ENCODE measurements at regions not wholly inside any gene's neighbourhood (a gene's known extent, or its start where the extent isn't known, plus 50 kb on each side); places are given as distances from the start of the nearest gene placed in this dataset.

DNA sequence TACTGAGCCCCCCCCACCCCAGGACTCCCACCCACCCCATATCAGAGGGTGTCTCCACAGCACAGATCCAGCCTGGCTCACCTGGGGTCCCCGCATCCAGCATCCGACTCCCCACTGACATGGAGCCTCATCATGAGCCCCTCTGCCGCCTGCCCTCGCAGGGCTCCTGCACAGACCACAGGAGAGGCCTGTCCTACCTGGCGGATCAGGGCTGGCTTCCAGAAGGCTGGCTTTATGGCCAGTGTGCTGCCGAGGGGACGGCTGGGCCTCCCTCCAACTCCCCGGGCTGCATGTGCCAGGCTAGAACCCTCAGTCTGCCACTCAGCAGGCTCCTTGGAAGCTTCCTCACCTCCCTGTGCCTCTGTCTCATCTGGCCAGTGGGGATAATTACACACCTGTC is 119.0 kb downstream of the RFLNA start (continued):
- TF ChIP-seq NFE2L1 (CRISPR knock-in tag; IDR thresholded peaks at IDR 0.05) = no peak
- TF ChIP-seq ELF4 (CRISPR knock-in tag; IDR thresholded peaks at IDR 0.05; ENCODE audit: low read depth) = no peak
- no peak for TF ChIP-seq TCF7 (CRISPR knock-in tag; IDR thresholded peaks at IDR 0.05; ENCODE audit: low read depth)
- TF ChIP-seq, protein P1, sequence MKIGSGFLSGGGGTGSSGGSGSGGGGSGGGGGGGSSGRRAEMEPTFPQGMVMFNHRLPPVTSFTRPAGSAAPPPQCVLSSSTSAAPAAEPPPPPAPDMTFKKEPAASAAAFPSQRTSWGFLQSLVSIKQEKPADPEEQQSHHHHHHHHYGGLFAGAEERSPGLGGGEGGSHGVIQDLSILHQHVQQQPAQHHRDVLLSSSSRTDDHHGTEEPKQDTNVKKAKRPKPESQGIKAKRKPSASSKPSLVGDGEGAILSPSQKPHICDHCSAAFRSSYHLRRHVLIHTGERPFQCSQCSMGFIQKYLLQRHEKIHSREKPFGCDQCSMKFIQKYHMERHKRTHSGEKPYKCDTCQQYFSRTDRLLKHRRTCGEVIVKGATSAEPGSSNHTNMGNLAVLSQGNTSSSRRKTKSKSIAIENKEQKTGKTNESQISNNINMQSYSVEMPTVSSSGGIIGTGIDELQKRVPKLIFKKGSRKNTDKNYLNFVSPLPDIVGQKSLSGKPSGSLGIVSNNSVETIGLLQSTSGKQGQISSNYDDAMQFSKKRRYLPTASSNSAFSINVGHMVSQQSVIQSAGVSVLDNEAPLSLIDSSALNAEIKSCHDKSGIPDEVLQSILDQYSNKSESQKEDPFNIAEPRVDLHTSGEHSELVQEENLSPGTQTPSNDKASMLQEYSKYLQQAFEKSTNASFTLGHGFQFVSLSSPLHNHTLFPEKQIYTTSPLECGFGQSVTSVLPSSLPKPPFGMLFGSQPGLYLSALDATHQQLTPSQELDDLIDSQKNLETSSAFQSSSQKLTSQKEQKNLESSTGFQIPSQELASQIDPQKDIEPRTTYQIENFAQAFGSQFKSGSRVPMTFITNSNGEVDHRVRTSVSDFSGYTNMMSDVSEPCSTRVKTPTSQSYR (CRISPR knock-in tag; IDR thresholded peaks at IDR 0.05) = no peak
- TF ChIP-seq, protein P2, sequence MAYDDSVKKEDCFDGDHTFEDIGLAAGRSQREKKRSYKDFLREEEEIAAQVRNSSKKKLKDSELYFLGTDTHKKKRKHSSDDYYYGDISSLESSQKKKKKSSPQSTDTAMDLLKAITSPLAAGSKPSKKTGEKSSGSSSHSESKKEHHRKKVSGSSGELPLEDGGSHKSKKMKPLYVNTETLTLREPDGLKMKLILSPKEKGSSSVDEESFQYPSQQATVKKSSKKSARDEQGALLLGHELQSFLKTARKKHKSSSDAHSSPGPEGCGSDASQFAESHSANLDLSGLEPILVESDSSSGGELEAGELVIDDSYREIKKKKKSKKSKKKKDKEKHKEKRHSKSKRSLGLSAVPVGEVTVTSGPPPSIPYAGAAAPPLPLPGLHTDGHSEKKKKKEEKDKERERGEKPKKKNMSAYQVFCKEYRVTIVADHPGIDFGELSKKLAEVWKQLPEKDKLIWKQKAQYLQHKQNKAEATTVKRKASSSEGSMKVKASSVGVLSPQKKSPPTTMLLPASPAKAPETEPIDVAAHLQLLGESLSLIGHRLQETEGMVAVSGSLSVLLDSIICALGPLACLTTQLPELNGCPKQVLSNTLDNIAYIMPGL (CRISPR knock-in tag; IDR thresholded peaks at IDR 0.05) = no peak
- TF ChIP-seq, protein P3, sequence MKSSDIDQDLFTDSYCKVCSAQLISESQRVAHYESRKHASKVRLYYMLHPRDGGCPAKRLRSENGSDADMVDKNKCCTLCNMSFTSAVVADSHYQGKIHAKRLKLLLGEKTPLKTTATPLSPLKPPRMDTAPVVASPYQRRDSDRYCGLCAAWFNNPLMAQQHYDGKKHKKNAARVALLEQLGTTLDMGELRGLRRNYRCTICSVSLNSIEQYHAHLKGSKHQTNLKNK (CRISPR knock-in tag; IDR thresholded peaks at IDR 0.05) = no peak
- no peak for TF ChIP-seq SOX15 (CRISPR knock-in tag; IDR thresholded peaks at IDR 0.05)
- TF ChIP-seq, protein P4, sequence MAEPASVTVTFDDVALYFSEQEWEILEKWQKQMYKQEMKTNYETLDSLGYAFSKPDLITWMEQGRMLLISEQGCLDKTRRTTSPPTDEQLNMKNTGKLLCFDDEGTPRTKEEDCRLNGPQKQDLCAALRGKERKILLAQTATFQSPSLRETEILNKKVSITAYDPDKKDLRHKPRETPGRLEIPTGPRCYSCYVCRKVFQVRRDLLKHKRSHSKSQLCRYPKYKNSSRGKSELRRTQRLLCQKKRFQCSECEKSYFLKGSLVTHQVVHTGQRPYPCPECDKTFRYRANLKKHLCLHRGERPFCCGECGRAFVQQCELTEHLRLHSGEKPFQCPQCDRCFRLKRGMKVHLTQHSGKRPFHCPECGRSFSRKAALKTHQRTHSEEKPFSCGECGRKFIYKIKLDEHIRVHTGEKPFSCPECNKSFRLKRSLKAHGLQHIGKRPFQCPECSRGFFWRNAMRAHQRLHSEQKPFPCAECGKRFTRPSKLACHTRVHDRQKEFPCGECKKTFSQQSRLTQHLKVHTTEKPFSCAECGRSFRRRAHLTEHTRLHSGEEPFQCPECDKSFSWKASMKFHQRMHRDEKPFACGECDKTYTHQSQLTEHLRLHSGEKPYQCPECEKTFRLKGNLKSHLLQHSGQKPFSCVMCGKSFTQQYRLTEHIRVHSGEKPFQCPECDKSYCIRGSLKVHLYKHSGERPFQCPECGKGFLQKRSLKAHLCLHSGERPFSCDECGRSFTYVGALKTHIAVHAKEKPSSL (CRISPR knock-in tag; conservative IDR thresholded peaks at IDR 0.05) = no peak
- TF ChIP-seq, protein P5, sequence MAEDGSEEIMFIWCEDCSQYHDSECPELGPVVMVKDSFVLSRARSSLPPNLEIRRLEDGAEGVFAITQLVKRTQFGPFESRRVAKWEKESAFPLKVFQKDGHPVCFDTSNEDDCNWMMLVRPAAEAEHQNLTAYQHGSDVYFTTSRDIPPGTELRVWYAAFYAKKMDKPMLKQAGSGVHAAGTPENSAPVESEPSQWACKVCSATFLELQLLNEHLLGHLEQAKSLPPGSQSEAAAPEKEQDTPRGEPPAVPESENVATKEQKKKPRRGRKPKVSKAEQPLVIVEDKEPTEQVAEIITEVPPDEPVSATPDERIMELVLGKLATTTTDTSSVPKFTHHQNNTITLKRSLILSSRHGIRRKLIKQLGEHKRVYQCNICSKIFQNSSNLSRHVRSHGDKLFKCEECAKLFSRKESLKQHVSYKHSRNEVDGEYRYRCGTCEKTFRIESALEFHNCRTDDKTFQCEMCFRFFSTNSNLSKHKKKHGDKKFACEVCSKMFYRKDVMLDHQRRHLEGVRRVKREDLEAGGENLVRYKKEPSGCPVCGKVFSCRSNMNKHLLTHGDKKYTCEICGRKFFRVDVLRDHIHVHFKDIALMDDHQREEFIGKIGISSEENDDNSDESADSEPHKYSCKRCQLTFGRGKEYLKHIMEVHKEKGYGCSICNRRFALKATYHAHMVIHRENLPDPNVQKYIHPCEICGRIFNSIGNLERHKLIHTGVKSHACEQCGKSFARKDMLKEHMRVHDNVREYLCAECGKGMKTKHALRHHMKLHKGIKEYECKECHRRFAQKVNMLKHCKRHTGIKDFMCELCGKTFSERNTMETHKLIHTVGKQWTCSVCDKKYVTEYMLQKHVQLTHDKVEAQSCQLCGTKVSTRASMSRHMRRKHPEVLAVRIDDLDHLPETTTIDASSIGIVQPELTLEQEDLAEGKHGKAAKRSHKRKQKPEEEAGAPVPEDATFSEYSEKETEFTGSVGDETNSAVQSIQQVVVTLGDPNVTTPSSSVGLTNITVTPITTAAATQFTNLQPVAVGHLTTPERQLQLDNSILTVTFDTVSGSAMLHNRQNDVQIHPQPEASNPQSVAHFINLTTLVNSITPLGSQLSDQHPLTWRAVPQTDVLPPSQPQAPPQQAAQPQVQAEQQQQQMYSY (CRISPR knock-in tag; IDR thresholded peaks at IDR 0.05) = no peak
- TF ChIP-seq JAZF1 (CRISPR knock-in tag; IDR thresholded peaks at IDR 0.05) = no peak
- no peak for TF ChIP-seq NR3C1 (CRISPR knock-in tag; conservative IDR thresholded peaks at IDR 0.05; ENCODE audit: low read depth)
- TF ChIP-seq, protein P6, sequence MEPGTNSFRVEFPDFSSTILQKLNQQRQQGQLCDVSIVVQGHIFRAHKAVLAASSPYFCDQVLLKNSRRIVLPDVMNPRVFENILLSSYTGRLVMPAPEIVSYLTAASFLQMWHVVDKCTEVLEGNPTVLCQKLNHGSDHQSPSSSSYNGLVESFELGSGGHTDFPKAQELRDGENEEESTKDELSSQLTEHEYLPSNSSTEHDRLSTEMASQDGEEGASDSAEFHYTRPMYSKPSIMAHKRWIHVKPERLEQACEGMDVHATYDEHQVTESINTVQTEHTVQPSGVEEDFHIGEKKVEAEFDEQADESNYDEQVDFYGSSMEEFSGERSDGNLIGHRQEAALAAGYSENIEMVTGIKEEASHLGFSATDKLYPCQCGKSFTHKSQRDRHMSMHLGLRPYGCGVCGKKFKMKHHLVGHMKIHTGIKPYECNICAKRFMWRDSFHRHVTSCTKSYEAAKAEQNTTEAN (CRISPR knock-in tag; IDR thresholded peaks at IDR 0.05) = no peak

DNA sequence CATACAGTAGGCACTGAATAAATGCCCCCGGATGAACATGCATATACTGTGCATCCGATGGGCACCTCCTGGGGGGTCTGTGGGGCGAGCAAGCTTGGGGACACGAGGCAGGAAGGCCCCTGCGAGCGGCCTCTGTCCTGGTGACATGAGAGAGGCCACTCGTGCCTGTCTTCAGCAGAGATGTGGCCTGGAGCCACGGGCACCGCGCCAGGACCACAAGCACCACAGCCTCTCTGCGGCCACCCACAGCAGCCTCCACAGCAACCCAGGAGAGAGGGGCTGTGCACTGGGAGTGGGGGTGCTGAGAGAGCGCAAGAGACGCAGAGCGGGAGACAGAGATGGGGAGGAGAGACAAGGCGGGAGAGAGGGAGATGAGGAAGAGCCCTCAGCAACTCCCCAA is 118.5 kb downstream of the RFLNA start:
- TF ChIP-seq ZNF263 (CRISPR knock-in tag; IDR thresholded peaks at IDR 0.05; ENCODE audit: low read depth) = no peak
- TF ChIP-seq SP1 (CRISPR knock-in tag; conservative IDR thresholded peaks at IDR 0.05) = no peak
- TF ChIP-seq, protein P4 (CRISPR knock-in tag; conservative IDR thresholded peaks at IDR 0.05) = no peak
- no peak for TF ChIP-seq ETV6 (CRISPR knock-in tag; IDR thresholded peaks at IDR 0.05)
- TF ChIP-seq CREM (CRISPR knock-in tag; IDR thresholded peaks at IDR 0.05) = no peak
- no peak for TF ChIP-seq SMAD3 (CRISPR knock-in tag; IDR thresholded peaks at IDR 0.05; ENCODE audit: borderline replicate concordance)
- TF ChIP-seq, protein P7, sequence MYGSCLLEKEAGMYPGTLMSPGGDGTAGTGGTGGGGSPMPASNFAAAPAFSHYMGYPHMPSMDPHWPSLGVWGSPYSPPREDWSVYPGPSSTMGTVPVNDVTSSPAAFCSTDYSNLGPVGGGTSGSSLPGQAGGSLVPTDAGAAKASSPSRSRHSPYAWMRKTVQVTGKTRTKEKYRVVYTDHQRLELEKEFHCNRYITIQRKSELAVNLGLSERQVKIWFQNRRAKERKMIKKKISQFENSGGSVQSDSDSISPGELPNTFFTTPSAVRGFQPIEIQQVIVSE (CRISPR knock-in tag; IDR thresholded peaks at IDR 0.05; ENCODE audit: borderline replicate concordance) = no peak
- TF ChIP-seq, protein P8, sequence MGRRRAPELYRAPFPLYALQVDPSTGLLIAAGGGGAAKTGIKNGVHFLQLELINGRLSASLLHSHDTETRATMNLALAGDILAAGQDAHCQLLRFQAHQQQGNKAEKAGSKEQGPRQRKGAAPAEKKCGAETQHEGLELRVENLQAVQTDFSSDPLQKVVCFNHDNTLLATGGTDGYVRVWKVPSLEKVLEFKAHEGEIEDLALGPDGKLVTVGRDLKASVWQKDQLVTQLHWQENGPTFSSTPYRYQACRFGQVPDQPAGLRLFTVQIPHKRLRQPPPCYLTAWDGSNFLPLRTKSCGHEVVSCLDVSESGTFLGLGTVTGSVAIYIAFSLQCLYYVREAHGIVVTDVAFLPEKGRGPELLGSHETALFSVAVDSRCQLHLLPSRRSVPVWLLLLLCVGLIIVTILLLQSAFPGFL (CRISPR knock-in tag; IDR thresholded peaks at IDR 0.05; ENCODE audit: borderline replicate concordance) = no peak
- CTCF ChIA-PET = no interaction called here
- peaks cover 20% of the 10 kb centered on the region for H3K4me1 Mint-ChIP-seq
- no peak for DNase-seq (ENCODE audit: low spot score)
- no peaks in the 10 kb centered on the region for H3K9me3 Mint-ChIP-seq
- H3K4me3 Mint-ChIP-seq = no peak overlapping the region
- H3K36me3 Mint-ChIP-seq = peaks cover 9% of the 10 kb centered on the region; the same call in 1 of the 2 replicates
- H3K27me3 Mint-ChIP-seq (ENCODE audit: low read depth) = no peaks in the 10 kb centered on the region; the same call in 1 of the 2 replicates
- no peak for ATAC-seq
- H3K27ac Mint-ChIP-seq = peak overlapping the region; percentile 63; the same call in 1 of the 2 replicates
- POLR2A ChIA-PET = no interaction called here

Measured in WTC11 (cell line).